ENCODE measurements at regions not wholly inside any gene's neighbourhood (a gene's known extent, or its start where the extent isn't known, plus 50 kb on each side); places are given as distances from the start of the nearest gene placed in this dataset.
A peak's percentile ranks its signal among the peaks of the same experiment; 100 is the strongest.

DNA sequence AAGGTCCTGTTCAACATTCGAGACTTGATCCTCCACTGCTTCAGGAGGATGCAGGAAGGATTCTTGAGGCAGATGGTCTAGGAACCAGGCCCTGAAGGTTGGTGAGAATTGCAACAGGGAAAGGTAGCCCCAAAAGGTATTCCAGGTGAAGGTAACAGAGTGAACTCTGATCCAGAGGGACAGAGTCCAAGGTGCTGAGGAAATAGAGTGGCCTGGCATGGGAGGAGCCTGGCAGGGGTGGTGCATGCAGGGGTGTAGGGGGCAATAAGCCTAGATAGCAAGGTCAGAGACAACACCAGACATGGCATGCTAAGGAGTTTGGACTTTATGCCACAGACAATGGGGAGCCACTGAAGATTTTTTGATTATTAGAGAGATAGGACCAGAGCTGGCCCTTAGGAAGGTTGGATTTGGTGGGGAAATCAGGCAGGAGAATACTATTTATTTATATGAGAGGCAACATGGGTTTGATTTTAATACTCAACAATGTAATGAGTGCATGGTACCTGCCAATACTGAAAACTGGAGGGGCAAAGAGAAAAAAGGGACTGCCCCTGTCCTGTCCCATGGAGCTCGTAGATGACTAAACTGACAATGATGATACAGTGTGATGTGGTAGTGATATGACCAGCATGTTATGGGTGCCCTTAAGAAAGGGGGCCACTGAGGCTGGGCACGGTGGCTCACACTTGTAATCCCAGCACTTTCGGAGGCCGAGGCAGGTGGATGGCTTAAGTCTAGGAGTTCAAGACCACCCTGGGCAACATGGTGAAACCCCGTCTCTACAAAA lies 50.5 kb upstream of the TMED10 start:
- TF ChIP-seq CTCF (IDR thresholded peaks at IDR 0.05) (no peak), POLR2A (IDR thresholded peaks at IDR 0.05) (peak in 1 of 2 donors; percentile 29)

Measured in Peyer's patch (tissue), 4 donors.